Nephron progenitor cell (in vitro differentiated cells): ENCODE measurements at regions not wholly inside any gene's neighbourhood (a gene's known extent, or its start where the extent isn't known, plus 50 kb on each side); places are given as distances from the start of the nearest gene placed in this dataset.

Source experiments
- DNase-seq: peaks from one replicate; pipeline ENCODE4 v3.0.0; 2021
- H3K27ac Mint-ChIP-seq: 2 replicates; pipeline ENCODE4 v1.8.0; 2021; ENCODE audit warnings: mild to moderate bottlenecking, moderate library complexity, mixed read lengths
- H3K27me3 Mint-ChIP-seq: 2 replicates; pipeline ENCODE4 v1.8.0; 2021; ENCODE audit warnings: mild to moderate bottlenecking, low read depth, mixed read lengths; ENCODE audit not compliant: poor library complexity
- H3K36me3 Mint-ChIP-seq: 2 replicates; pipeline ENCODE4 v1.8.0; 2021; ENCODE audit warnings: low read depth, mixed read lengths
- H3K4me1 Mint-ChIP-seq: 2 replicates; pipeline ENCODE4 v1.8.0; 2021; ENCODE audit warnings: mixed read lengths
- H3K4me3 Mint-ChIP-seq: 2 replicates; pipeline ENCODE4 v1.8.0; 2021; ENCODE audit warnings: mild to moderate bottlenecking, moderate library complexity, mixed read lengths
- H3K9me3 Mint-ChIP-seq: 2 replicates; pipeline ENCODE4 v1.8.0; 2021; ENCODE audit warnings: mild to moderate bottlenecking, moderate library complexity, mixed read lengths
- TF ChIP-seq, protein P1 (sequence below): fragments of 200-600 bp; sonication (generic); IDR thresholded peaks from 2 replicates; pipeline ENCODE4 v1.5.0; 2021; ENCODE audit warnings: antibody characterized with exemption

DNA sequence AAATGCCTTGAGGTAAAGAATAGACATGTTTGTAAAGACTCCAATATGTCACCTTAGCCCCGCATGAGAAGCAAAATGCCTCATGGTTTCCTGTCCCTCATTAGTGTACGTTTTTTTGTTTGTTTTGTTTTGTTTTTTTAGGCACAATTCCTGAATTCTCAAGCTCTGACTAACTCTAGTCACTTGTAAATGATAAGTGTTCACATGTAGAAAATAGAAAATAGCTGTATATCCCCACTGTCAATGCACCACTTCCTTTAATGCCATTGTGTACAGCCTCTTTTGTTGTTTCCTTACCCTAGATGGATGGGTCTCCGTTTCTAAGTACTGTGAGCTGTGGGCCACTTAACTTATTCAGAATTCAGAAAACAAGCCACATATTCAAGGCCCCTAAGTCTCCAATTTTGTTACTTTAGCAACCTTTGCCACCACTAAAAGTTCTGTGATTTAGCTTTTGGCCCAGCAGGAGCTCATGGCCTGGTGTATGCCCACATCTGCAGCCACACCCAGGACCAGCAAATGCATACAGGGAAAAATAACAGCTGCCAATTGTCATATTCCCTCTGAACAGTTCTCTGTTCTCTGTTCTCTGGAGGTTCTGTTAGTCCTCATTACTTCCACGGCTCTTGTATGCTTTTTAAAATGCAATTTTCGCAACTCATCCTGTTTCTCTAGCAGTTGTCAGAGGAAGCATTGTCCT is 655.5 kb downstream of the GBE1 start:
- H3K27ac Mint-ChIP-seq: no peak overlapping the region
- no peaks in the 10 kb centered on the region for H3K4me1 Mint-ChIP-seq
- H3K4me3 Mint-ChIP-seq: no peak overlapping the region
- no peaks in the 10 kb centered on the region for H3K36me3 Mint-ChIP-seq
- TF ChIP-seq, protein P1, sequence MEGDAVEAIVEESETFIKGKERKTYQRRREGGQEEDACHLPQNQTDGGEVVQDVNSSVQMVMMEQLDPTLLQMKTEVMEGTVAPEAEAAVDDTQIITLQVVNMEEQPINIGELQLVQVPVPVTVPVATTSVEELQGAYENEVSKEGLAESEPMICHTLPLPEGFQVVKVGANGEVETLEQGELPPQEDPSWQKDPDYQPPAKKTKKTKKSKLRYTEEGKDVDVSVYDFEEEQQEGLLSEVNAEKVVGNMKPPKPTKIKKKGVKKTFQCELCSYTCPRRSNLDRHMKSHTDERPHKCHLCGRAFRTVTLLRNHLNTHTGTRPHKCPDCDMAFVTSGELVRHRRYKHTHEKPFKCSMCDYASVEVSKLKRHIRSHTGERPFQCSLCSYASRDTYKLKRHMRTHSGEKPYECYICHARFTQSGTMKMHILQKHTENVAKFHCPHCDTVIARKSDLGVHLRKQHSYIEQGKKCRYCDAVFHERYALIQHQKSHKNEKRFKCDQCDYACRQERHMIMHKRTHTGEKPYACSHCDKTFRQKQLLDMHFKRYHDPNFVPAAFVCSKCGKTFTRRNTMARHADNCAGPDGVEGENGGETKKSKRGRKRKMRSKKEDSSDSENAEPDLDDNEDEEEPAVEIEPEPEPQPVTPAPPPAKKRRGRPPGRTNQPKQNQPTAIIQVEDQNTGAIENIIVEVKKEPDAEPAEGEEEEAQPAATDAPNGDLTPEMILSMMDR: no peak
- H3K27me3 Mint-ChIP-seq: no peaks in the 10 kb centered on the region
- H3K9me3 Mint-ChIP-seq: no peaks in the 10 kb centered on the region
- no peak for DNase-seq

- TF ChIP-seq, protein P1: no peak
- DNase-seq: no peak
- H3K9me3 Mint-ChIP-seq: no peaks in the 10 kb centered on the region
- H3K4me3 Mint-ChIP-seq: no peak overlapping the region
- H3K27ac Mint-ChIP-seq: no peak overlapping the region
- no peaks in the 10 kb centered on the region for H3K27me3 Mint-ChIP-seq
- H3K4me1 Mint-ChIP-seq: no peaks in the 10 kb centered on the region
- H3K36me3 Mint-ChIP-seq: no peaks in the 10 kb centered on the region
Observed at GRCh38 chr3:81105206-81105605, 656.2 kb downstream of the GBE1 start.

DNA sequence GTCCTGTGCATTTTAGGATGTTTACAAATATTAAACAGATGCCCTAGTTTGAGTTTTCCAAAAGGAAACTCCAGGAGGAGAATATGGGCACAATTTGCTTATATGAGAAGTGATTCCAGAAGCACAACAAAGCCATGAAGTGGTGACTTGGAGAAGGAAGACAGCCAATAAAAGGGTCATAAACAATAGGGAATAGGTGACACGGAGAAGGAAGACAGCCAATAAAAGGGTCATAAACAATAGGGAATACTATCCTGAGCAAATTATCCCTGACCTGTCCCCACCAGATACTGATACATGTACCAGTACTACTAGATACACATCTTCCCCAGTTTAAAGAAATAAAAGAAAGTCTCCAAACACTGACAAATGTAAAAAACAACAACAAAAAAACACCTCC is 663.6 kb downstream of the GBE1 start:
- no peak for DNase-seq
- Mint-ChIP-seq H3K9me3 (no peaks in the 10 kb centered on the region), H3K4me3 (no peak overlapping the region), H3K36me3 (no peaks in the 10 kb centered on the region), H3K4me1 (peaks cover 43% of the 10 kb centered on the region), H3K27me3 (no peaks in the 10 kb centered on the region), H3K27ac (peak overlapping the region; percentile 17)
- TF ChIP-seq, protein P1: no peak

DNA sequence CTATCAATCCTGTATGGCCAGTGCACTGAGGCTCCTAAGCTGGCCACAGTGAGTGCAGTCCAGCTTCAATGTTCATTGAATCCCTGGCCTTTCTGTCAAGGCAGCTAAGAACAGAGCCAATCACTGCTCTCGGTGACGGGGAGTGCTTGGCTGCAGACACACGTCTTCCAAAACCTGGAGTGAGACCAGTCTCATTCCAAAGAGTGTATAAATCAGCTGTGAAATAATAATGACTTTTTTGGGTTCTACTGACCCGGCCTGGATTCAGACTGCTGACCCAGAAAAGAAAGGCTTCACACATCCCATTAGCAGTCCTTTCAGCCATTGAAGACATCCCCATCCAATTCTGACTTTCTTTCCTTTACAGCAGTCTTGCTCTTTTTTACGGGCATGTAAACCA is 665.5 kb downstream of the GBE1 start:
- peak overlapping the region; percentile 97 for H3K27ac Mint-ChIP-seq
- H3K36me3 Mint-ChIP-seq: no peaks in the 10 kb centered on the region
- peaks cover 9% of the 10 kb centered on the region for H3K9me3 Mint-ChIP-seq
- no peak for DNase-seq
- H3K4me1 Mint-ChIP-seq: peaks cover 43% of the 10 kb centered on the region
- no peaks in the 10 kb centered on the region for H3K27me3 Mint-ChIP-seq
- H3K4me3 Mint-ChIP-seq: no peak overlapping the region
- TF ChIP-seq, protein P1: no peak

DNA sequence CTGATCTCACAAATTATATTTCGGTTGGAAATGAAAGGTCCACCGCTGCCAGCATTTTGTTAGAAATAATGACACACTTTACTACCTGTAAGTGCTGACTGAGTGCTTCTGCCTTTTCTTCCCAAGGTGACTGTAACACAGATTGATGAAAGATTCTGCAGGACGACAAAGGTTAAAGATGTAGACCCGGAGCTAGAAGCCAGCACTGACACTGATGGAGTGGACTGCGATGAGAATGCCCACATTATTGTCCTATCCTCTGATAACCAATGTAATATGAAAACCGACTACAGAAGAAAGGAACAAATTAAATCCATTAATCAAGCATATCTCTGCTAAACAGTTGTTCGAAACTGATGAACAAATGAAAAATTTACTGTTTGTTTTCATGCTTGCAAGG is 666.5 kb downstream of the GBE1 start:
- Mint-ChIP-seq H3K27ac (no peak overlapping the region), H3K36me3 (peaks cover 6% of the 10 kb centered on the region)

GRCh38 chr3:81087607-81088006 is 673.8 kb downstream of the GBE1 start:
- no peak for DNase-seq
- Mint-ChIP-seq H3K27ac (no peak overlapping the region), H3K27me3 (no peaks in the 10 kb centered on the region), H3K36me3 (peaks cover 7% of the 10 kb centered on the region), H3K9me3 (peaks cover 20% of the 10 kb centered on the region), H3K4me3 (no peak overlapping the region), H3K4me1 (no peaks in the 10 kb centered on the region)
- TF ChIP-seq, protein P1: no peak

More for the DNA sequence above, 666.5 kb downstream of the GBE1 start:
- DNase-seq: no peak
- peaks cover 16% of the 10 kb centered on the region for H3K9me3 Mint-ChIP-seq
- H3K4me1 Mint-ChIP-seq: peaks cover 43% of the 10 kb centered on the region
- TF ChIP-seq, protein P1: no peak
- no peak overlapping the region for H3K4me3 Mint-ChIP-seq
- H3K27me3 Mint-ChIP-seq: no peaks in the 10 kb centered on the region
